ENCODE measurements at regions not wholly inside any gene's neighbourhood (a gene's known extent, or its start where the extent isn't known, plus 50 kb on each side); places are given as distances from the start of the nearest gene placed in this dataset.

DNA sequence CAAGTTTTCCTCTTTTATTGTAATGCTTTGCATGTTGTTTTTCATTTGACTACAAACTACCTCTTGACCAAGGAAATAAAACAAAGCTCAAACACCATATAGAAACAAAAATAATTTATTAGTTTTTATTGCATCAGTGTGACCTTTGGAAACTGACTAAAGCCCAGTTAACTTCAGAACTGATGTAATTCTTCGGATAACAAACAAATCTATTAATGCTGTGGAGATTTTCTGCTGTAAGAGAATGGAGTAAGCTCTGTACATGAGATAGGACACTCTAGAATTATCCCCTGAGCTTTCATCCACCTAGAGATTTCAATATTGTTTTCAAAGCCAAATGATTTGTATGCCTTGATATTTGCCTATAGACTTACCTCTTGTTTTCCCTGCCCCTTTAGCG lies 154.0 kb upstream of the KCNK2 start:
- DNase-seq (ENCODE audit: low spot score) = no peak
- no peaks in the 10 kb centered on the region for H3K4me1 ChIP-seq (ENCODE audit: insufficient read depth, low read length, poor library complexity, severe bottlenecking)
- BruUV-seq (replicated peaks) = no TSS peak
- H3K27ac ChIP-seq (ENCODE audit: low read depth, low read length, poor library complexity, severe bottlenecking) = no peak overlapping the region
- H3K27me3 ChIP-seq (replicated peaks; ENCODE audit: insufficient read depth, low read depth, low read length, poor library complexity) = no peaks in the 10 kb centered on the region
- no peak overlapping the region for H3K4me3 ChIP-seq (ENCODE audit: low read depth, low read length, poor library complexity, severe bottlenecking)
- ChIA-PET POLR2A (ENCODE audit: low non-redundant PET) (no interaction called here), CTCF (no interaction called here)
- intact Hi-C loops (cut with micrococcal nuclease; ENCODE audit: unreplicated experiment) = no loop called here
- H3K36me3 ChIP-seq (ENCODE audit: insufficient read depth, low read length, poor library complexity, severe bottlenecking) = no peaks in the 10 kb centered on the region
- TF ChIP-seq EZH2 (IDR thresholded peaks at IDR 0.05; ENCODE audit: borderline replicate concordance, low read depth, low read length, poor library complexity, severe bottlenecking) = no peak
- TF ChIP-seq, protein P1, sequence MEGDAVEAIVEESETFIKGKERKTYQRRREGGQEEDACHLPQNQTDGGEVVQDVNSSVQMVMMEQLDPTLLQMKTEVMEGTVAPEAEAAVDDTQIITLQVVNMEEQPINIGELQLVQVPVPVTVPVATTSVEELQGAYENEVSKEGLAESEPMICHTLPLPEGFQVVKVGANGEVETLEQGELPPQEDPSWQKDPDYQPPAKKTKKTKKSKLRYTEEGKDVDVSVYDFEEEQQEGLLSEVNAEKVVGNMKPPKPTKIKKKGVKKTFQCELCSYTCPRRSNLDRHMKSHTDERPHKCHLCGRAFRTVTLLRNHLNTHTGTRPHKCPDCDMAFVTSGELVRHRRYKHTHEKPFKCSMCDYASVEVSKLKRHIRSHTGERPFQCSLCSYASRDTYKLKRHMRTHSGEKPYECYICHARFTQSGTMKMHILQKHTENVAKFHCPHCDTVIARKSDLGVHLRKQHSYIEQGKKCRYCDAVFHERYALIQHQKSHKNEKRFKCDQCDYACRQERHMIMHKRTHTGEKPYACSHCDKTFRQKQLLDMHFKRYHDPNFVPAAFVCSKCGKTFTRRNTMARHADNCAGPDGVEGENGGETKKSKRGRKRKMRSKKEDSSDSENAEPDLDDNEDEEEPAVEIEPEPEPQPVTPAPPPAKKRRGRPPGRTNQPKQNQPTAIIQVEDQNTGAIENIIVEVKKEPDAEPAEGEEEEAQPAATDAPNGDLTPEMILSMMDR (conservative IDR thresholded peaks at IDR 0.05; ENCODE audit: low read depth, low read length) = no peak
- no peaks in the 10 kb centered on the region for H3K9me3 ChIP-seq (ENCODE audit: low read depth, low read length, poor library complexity, severe bottlenecking)

DNA sequence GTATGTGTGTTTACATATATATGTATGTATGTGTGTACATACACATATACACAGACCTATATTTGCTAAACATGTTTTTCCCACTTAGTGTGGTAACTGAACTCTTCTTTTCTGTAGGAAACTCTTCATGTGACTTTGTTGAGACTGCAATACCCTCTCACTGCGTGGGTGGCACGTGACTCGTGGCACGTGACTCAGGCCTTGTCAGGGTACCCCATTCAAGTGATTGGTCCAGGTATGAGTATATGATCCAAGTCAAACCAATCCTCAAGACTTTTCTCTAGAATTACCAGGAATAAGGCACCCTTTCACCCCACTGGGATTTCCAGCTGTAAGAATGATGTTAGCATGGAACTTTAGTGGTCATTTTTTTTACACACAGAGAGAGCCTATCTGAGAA lies 149.2 kb upstream of the KCNK2 start:
- no peak for TF ChIP-seq EZH2 (IDR thresholded peaks at IDR 0.05; ENCODE audit: borderline replicate concordance, low read depth, low read length, poor library complexity, severe bottlenecking)
- TF ChIP-seq, protein P1 (conservative IDR thresholded peaks at IDR 0.05; ENCODE audit: low read depth, low read length) = no peak
- CTCF ChIA-PET = no interaction called here
- no TSS peak for BruUV-seq (replicated peaks)

DNA sequence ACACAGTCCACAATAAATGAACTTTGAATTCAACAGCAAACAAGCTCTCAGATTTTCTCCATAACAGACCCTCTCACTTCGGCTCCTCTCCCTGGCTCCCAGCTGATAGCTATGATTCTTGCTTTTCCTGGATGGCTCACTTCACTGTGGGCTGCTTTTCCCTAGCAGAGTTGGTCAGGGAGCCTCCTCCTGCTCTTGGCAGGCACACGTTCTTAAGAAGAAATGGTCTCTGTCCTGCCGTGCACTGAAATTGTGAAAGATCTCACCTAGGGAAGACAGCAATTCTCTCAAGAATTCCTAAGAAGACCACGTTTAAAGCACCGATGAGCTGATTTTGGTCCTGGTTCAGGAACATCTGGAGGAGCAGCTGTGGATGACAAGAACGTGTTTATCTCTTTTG lies 148.5 kb upstream of the KCNK2 start:
- POLR2A ChIA-PET (ENCODE audit: low non-redundant PET) = no interaction called here

More for the DNA sequence above, 149.2 kb upstream of the KCNK2 start:
- Histone ChIP-seq H3K36me3 (ENCODE audit: insufficient read depth, low read length, poor library complexity, severe bottlenecking) (no peaks in the 10 kb centered on the region), H3K27me3 (replicated peaks; ENCODE audit: insufficient read depth, low read depth, low read length, poor library complexity) (no peaks in the 10 kb centered on the region), H3K4me3 (ENCODE audit: low read depth, low read length, poor library complexity, severe bottlenecking) (no peak overlapping the region), H3K27ac (ENCODE audit: low read depth, low read length, poor library complexity, severe bottlenecking) (no peak overlapping the region), H3K9me3 (ENCODE audit: low read depth, low read length, poor library complexity, severe bottlenecking) (no peaks in the 10 kb centered on the region), H3K4me1 (ENCODE audit: insufficient read depth, low read length, poor library complexity, severe bottlenecking) (peaks cover 9% of the 10 kb centered on the region)
- POLR2A ChIA-PET (ENCODE audit: low non-redundant PET) = no interaction called here
- intact Hi-C loops (cut with micrococcal nuclease; ENCODE audit: unreplicated experiment) = no loop called here
- DNase-seq (ENCODE audit: low spot score) = no peak

More for the DNA sequence above, 148.5 kb upstream of the KCNK2 start:
- Histone ChIP-seq H3K4me1 (ENCODE audit: insufficient read depth, low read length, poor library complexity, severe bottlenecking) (peaks cover 9% of the 10 kb centered on the region), H3K4me3 (ENCODE audit: low read depth, low read length, poor library complexity, severe bottlenecking) (no peak overlapping the region), H3K27ac (ENCODE audit: low read depth, low read length, poor library complexity, severe bottlenecking) (no peak overlapping the region), H3K36me3 (ENCODE audit: insufficient read depth, low read length, poor library complexity, severe bottlenecking) (no peaks in the 10 kb centered on the region), H3K27me3 (replicated peaks; ENCODE audit: insufficient read depth, low read depth, low read length, poor library complexity) (no peaks in the 10 kb centered on the region), H3K9me3 (ENCODE audit: low read depth, low read length, poor library complexity, severe bottlenecking) (no peaks in the 10 kb centered on the region)
- TF ChIP-seq, protein P1 (conservative IDR thresholded peaks at IDR 0.05; ENCODE audit: low read depth, low read length) = no peak
- no peak for TF ChIP-seq EZH2 (IDR thresholded peaks at IDR 0.05; ENCODE audit: borderline replicate concordance, low read depth, low read length, poor library complexity, severe bottlenecking)
- CTCF ChIA-PET = interaction anchor here (0.6 kb wide), 1 partner anchor 22 kb away, joined by 4 read pairs; no protein-coding TSS in a partner anchor
- no peak for DNase-seq (ENCODE audit: low spot score)
- intact Hi-C loops (cut with micrococcal nuclease; ENCODE audit: unreplicated experiment) = no loop called here
- no TSS peak for BruUV-seq (replicated peaks)
